GM12873 (cell line): ENCODE measurements at regions not wholly inside any gene's neighbourhood (a gene's known extent, or its start where the extent isn't known, plus 50 kb on each side); places are given as distances from the start of the nearest gene placed in this dataset.

Experiments used
- TF ChIP-seq, protein P1 (sequence below): IDR thresholded peaks from 2 replicates; pipeline ENCODE4 v1.5.1; 2012; ENCODE audit warnings: low read depth, mild to moderate bottlenecking, moderate library complexity, low read length, control low read depth; ENCODE audit not compliant: insufficient read depth; ENCODE audit errors: missing control alignments

- TF ChIP-seq, protein P1, sequence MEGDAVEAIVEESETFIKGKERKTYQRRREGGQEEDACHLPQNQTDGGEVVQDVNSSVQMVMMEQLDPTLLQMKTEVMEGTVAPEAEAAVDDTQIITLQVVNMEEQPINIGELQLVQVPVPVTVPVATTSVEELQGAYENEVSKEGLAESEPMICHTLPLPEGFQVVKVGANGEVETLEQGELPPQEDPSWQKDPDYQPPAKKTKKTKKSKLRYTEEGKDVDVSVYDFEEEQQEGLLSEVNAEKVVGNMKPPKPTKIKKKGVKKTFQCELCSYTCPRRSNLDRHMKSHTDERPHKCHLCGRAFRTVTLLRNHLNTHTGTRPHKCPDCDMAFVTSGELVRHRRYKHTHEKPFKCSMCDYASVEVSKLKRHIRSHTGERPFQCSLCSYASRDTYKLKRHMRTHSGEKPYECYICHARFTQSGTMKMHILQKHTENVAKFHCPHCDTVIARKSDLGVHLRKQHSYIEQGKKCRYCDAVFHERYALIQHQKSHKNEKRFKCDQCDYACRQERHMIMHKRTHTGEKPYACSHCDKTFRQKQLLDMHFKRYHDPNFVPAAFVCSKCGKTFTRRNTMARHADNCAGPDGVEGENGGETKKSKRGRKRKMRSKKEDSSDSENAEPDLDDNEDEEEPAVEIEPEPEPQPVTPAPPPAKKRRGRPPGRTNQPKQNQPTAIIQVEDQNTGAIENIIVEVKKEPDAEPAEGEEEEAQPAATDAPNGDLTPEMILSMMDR: no peak
Measured at GRCh38 chr13:108575430-108575829, 54.0 kb upstream of the MYO16 start.
